ENCODE measurements at regions not wholly inside any gene's neighbourhood (a gene's known extent, or its start where the extent isn't known, plus 50 kb on each side); places are given as distances from the start of the nearest gene placed in this dataset.
A peak's percentile ranks its signal among the peaks of the same experiment; 100 is the strongest.

DNA sequence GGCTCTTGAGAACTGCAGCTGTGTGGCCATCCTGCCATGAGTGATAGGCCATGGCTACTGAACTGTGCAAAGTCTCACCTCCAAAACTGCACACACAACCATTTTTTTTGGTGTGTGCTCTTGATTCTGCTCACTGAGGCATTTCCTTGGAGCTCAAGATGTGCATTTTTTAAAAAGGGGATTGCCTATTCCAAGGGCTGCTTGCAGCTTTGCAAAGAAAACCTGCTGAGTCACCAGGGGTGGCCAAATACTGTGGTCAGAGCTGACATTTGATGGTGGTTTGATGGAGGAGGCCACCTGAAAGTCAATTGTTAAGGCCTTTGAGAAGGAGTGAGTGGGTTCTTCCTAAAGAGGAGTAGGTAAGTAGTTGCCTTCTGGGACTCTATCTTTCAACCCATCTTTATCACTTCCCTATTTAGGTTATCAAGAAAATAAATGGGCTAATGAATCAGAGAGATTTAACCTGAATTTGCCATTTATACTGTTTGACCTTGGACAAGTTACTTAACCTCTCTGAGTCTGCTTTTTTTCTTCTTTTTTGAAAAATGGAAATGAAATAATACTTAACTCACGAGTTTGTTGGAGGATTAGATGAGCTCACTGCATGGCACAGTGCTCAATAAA, 87.9 kb downstream of the CHST2 start:
- DNase-seq = no peak

DNA sequence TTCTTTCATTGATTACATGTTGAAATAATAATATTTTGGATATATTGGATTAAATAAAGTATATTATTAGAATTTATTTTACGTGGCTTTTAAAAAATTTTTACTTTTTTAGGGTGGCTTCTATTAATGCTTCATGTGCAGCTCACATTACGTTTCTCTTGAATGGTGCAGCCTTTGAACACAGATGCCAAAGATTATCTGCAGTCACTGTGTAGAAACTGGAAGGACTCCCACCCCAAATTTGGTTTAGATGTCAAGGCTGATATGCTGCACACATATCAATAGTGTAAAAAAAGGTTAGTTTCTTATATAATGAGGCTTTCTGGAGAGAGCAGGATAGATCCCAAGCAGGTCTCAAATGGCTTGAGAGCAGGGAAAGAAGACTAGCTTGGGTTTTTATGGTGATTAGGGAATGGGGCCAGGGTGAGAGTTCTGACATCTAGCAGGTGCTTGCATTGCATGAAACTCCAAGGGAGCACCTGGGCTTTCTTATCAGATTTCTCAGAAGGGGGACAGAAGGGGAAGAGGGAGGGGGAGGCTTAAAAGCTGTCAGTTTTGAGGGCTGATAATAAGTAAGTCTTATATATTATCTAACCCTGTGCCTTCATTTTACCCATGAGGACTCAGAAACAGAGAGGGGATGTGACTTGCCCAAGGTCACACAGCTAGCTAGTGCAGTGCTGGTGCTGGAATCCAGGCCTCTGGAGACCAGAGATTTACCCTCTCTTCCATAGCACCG, 89.6 kb downstream of the CHST2 start:
- no peak for DNase-seq

DNA sequence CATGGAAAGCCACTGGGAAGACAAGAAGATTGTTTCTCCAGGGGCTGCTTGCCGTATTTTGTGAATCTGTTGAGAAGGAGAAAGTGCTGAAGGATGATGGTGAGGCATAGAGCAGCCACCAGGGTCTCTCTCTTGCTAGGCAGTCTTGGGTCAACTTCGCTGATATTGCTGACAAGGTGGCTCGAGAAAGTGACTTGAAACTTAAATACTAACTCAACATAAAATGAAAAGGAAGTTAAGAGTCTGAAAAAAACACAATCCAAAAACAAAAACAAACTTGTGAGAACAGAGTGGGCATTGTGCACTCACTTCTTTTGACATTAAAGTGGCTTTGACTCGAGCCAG, 90.1 kb downstream of the CHST2 start:
- DNase-seq = no peak

DNA sequence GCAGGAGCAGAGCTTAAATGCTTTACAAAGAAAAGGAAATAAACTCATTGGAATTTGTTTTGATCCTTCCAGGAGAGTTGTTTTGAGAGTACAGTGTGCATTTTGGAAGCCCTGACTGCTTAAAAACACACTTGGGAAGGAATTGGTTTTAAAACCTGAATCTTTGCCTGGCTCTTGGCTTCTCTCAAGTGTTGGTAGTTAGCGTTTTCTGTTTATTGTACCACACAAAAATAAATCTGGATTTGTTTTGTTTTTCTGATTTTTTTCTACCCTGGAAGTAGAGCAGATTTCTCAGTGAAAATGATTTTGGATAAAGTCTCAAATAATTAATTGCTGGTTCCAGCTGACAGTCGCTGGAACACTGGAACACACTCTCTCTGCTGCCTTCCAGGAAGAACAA, 90.6 kb downstream of the CHST2 start:
- peak; percentile 29 for DNase-seq

DNA sequence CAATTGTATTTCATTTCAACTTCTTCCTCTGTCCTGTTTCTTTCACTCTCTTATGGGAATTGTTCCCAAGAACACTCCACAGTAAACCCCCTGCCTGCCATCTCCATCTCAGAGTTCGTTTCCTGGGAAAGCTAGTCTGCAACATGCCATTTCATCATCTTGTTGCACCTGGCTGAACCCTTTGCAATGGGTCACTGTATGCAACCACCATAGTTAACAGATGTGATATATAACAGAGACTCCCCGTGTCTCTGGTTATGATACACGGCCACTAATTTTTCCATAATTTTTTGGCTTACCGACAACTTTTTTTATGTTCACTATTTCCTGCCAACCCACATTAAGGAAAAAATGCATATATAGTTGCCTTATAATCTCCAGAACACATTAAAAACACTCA, 95.5 kb downstream of the CHST2 start:
- peak; percentile 29 for DNase-seq
